Mesodermal cell (in vitro differentiated cells): ENCODE measurements at regions not wholly inside any gene's neighbourhood (a gene's known extent, or its start where the extent isn't known, plus 50 kb on each side); places are given as distances from the start of the nearest gene placed in this dataset.

ENCODE experiments used
- H3K27ac ChIP-seq: 2 replicates; pipeline ENCODE4 v1.7.0; 2013; ENCODE audit warnings: mild to moderate bottlenecking, low read depth, low read length, moderate library complexity; ENCODE audit not compliant: severe bottlenecking
- H3K36me3 ChIP-seq: 2 replicates; pipeline ENCODE4 v1.7.1; 2013; ENCODE audit warnings: mild to moderate bottlenecking, low read length, moderate library complexity; ENCODE audit not compliant: control insufficient read depth, insufficient read depth
- H3K4me1 ChIP-seq: one replicate; pipeline ENCODE4 v1.7.1; 2013; ENCODE audit warnings: mild to moderate bottlenecking, low read length; ENCODE audit not compliant: insufficient read depth, control insufficient read depth, poor library complexity, severe bottlenecking
- H3K4me3 ChIP-seq: 2 replicates; pipeline ENCODE4 v1.7.0; 2013; ENCODE audit warnings: low read length, control low read depth, mild to moderate bottlenecking; ENCODE audit not compliant: insufficient read depth, poor library complexity, severe bottlenecking; ENCODE audit errors: extremely low read depth
- H3K9me3 ChIP-seq: 2 replicates; pipeline ENCODE4 v1.7.1; 2013; ENCODE audit warnings: mild to moderate bottlenecking, low read length, moderate library complexity; ENCODE audit not compliant: control insufficient read depth
- WGBS, 2 experiments: methylation state at CpG; one replicate each; pipeline ENCODE4 v1.1.5; 2013; ENCODE audit warnings: missing lambda C conversion rate in 2 of 2; ENCODE audit not compliant: insufficient coverage in 2 of 2; 5-methylcytosine and 5-hydroxymethylcytosine counted together

DNA sequence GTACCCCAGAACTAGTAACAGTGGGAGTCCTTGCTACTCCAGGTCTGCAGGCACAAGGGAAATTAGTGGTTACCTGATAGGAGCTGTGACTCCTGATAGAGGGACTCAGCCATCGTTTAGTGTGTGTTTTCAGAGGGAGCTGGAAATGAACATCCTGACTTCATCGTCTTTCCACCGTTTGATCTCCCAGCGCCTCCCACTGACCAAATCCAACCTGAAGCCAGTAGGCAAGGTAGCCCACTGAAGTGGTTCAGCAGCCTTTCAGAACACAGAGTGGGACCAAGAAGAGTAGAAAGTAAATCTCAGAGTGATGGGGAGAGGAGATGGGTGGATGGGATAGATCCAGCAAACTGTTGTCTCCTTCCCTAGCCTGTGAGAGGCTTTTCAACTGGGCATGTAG is 385.9 kb downstream of the INSC start:
- H3K4me3 ChIP-seq, result no peak overlapping the region
- H3K27ac ChIP-seq, result no peak overlapping the region
- no peaks in the 10 kb centered on the region for H3K4me1 ChIP-seq
- H3K9me3 ChIP-seq, result no peaks in the 10 kb centered on the region
- no peaks in the 10 kb centered on the region for H3K36me3 ChIP-seq
- 100% methylated on average over 1 of the region's 4 CpGs for WGBS, 2 experiments

DNA sequence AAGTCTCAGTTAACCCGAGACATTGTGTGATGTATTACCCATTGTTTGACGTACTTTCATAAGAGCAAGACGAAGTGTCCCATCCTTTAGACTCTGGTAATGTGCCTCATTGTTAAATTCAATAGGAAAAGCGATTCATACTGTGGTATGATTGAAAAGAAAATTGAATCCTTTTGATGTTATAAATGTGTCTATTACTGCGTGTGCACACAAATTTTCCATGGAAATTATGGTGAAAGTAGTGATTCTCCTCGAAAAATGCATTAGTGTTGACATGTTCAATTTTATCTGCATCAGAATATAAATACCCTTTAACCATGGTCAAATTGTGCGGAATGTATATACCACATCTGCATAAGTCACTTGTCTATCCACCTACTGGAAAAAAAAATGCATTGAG is 386.8 kb downstream of the INSC start:
- whole genome bisulfite sequencing, 2 experiments, result 79 to 93% methylated on average over 4 to 5 of the region's 7 CpGs
- Histone ChIP-seq H3K36me3 (no peaks in the 10 kb centered on the region), H3K9me3 (no peaks in the 10 kb centered on the region), H3K4me1 (no peaks in the 10 kb centered on the region), H3K4me3 (no peak overlapping the region), H3K27ac (no peak overlapping the region)

DNA sequence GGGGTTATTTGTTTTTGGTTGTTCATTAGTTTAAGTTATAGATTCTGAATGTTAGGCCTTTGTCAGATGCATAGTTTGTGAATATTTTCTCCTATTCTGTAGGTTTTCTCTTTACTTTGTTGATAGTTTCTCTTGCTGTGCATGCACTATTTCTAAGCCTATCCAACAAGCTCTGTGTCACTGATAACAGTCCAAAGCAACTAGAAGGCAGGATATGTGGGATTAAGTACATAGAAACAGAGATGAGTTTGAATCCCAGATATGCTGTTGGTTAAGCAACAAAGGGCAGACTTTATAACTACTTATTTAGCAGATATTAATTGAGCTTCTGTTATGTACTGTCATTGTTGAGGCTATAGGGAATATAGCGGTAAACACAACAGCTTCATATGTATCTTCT is 390.4 kb downstream of the INSC start:
- WGBS, 2 experiments, result no CpG with 5 or more reads among the region's 1 CpG
- Histone ChIP-seq H3K36me3 (no peaks in the 10 kb centered on the region), H3K4me3 (no peak overlapping the region), H3K27ac (no peak overlapping the region), H3K9me3 (no peaks in the 10 kb centered on the region), H3K4me1 (no peaks in the 10 kb centered on the region)

DNA sequence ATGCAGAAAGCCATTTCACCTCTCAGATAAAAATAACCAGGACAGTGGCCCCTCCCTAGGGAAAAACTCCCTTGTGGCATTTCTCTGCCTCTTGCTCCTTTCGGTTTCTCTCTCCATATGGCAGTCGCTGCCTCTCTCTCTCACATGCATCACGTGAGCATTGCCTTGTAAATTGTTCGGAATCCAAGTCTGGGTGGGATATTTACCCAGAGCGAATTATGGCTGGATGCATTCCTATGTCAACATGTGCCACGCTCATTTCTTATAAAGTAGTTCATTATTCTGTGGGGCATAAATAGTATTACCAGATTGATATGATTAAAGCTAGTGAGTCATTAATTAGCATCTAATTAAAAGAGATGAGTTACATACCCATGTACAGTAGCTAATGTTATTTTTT is 392.9 kb downstream of the INSC start:
- Histone ChIP-seq H3K27ac (no peak overlapping the region), H3K4me3 (no peak overlapping the region), H3K9me3 (no peaks in the 10 kb centered on the region), H3K36me3 (no peaks in the 10 kb centered on the region), H3K4me1 (no peaks in the 10 kb centered on the region)
- 95 to 100% methylated on average over 4 to 5 of the region's 6 CpGs for WGBS, 2 experiments

DNA sequence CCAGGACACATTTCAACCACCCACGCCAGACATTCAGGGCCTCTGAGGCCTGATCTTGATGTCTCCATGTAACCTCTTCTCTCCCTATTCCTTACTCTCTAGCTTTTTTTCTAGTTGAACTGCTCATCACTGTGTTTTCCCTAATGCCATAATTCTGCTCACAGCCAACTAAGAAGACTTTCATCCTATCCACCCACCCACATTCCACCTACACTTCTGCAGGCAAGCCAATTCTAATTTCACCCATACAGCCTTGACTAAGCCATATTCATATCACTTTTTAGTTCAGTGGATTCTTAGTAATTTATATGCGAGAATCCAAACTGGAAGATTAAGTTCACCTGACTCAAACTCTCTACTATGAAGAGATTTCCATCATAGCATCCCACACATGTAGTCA is 394.4 kb downstream of the INSC start:
- no peak overlapping the region for H3K4me3 ChIP-seq
- H3K27ac ChIP-seq, result no peak overlapping the region
- no peaks in the 10 kb centered on the region for H3K36me3 ChIP-seq
- H3K4me1 ChIP-seq, result no peaks in the 10 kb centered on the region
- H3K9me3 ChIP-seq, result no peaks in the 10 kb centered on the region
- WGBS, 2 experiments, result 86 to 87% methylated on average over 1 of the region's 2 CpGs

DNA sequence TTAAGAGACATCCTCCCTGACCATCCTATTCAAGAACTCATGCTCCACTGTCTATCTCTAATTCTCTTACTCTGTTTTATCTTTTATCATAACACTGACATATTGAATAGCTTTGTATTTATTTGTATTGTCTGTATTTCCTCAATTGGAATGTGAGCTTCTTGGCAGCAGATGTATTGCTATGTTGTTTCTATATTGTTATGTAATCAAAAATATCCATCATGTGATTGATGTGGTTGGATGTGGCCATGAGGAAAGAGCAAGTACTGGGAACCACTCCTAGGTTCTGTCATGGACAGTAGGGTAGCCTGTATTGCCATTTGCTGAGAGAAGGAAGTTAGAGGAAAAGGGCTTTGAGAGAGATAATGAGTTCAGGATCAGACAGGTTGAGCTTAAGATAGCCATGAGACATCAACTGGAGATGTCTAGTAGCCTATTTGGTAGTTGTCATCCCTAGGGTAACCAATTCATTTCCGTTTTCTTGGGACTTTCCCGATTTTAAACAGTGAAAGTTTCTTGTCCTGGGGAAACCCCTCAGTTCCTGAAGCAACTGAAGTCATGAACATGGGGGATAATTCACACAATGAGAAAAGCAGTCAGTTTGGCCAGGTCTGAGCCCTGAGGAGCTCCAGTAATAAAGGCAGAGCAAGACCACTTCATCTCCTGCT is 404.5 kb downstream of the INSC start:
- H3K4me1 ChIP-seq, result no peaks in the 10 kb centered on the region
- H3K9me3 ChIP-seq, result no peaks in the 10 kb centered on the region
- no peak overlapping the region for H3K4me3 ChIP-seq
- H3K36me3 ChIP-seq, result no peaks in the 10 kb centered on the region
- 63 to 94% methylated on average over 2 of the region's 2 CpGs for WGBS, 2 experiments
- no peak overlapping the region for H3K27ac ChIP-seq

DNA sequence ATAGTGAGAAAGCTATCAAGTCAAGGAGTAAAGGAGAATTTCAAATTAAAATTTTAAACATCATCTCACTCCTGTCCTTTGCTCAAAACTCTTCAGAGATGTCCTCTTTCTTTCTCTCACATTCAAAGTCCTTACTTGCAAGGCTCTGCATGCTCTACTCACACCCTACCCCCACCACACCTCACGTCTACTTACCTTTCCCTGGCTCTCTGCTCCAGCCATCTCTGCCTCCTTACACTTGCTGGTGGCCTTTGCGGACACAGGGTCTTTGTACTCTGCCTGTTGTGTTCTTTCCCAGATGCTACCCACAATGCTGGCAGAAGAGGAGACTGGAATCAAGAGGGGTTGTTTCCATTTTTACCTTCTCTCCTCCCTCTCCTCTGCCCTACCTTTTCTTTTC is 405.2 kb downstream of the INSC start:
- no peaks in the 10 kb centered on the region for H3K36me3 ChIP-seq
- no peaks in the 10 kb centered on the region for H3K9me3 ChIP-seq
- H3K27ac ChIP-seq, result no peak overlapping the region
- H3K4me3 ChIP-seq, result no peak overlapping the region
- 63 to 70% methylated on average over 1 to 2 of the region's 2 CpGs for WGBS, 2 experiments
- H3K4me1 ChIP-seq, result no peaks in the 10 kb centered on the region

DNA sequence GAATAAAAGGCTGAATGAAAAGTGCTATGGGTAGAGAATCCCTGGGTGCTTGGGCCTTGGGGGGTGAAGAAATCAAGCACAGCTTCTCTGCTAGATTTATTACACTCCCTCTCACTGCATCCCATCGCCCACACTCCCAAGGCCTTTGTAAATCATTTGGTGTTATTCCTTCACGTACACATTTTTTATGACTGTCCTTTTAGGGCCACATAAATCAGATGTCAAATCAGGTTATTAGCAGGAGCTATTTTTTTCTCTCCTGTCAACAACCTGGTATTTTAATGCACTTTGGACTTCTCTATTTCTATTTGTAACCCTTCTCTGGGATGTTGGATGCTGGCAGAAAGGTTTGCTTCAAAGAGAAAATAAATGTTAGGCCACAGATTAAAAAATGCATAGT is 408.8 kb downstream of the INSC start:
- H3K27ac ChIP-seq, result no peak overlapping the region
- 88 to 100% methylated on average over 1 of the region's 2 CpGs for WGBS, 2 experiments

DNA sequence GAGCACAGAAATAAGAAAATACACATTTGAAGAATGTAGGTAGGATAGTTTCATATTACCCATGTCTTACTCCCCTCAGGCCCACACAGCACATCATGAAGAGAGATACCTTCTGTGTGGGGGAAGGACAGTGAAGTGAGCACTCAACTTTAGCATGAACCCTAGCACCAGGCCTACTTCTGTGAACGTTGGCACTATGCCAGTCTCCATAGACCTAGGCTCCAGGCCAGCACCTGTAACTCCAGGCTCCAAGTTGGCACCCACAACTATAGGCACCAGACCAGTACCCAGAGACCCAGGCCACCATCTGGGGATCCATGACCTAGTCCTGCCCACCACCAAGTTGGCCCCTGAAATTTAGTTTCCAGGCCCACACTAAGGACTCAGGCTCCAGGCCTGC is 410.9 kb downstream of the INSC start:
- H3K4me3 ChIP-seq, result no peak overlapping the region
- no peak overlapping the region for H3K27ac ChIP-seq
- 67 to 71% methylated on average over 1 of the region's 1 CpG for WGBS, 2 experiments
- no peaks in the 10 kb centered on the region for H3K4me1 ChIP-seq
- peaks cover 19% of the 10 kb centered on the region for H3K9me3 ChIP-seq
- H3K36me3 ChIP-seq, result no peaks in the 10 kb centered on the region

More for the DNA sequence above, 408.8 kb downstream of the INSC start:
- Histone ChIP-seq H3K36me3 (no peaks in the 10 kb centered on the region), H3K4me3 (no peak overlapping the region), H3K9me3 (peaks cover 19% of the 10 kb centered on the region), H3K4me1 (no peaks in the 10 kb centered on the region)

DNA sequence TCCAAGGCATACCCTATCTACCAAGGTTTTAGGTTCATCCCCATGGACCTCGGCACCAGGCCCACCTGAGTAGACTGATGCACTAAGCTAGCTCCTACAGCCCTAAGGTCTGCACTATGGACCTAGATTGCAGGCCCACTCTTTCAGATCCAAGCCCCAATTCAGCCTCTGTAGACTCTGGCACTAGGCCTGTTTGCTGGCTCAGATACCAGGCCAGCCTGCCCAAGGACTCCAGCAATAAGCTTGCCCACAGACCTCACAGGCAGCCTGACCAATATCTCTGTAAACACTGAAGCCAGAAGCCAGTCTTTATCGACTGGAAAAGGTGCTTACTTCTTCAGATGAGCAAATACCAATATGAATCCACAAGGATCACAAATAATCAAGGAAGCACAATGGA is 411.3 kb downstream of the INSC start:
- H3K4me1 ChIP-seq, result no peaks in the 10 kb centered on the region
- no peak overlapping the region for H3K4me3 ChIP-seq
- no peak overlapping the region for H3K27ac ChIP-seq
- 73 to 77% methylated on average over 1 to 2 of the region's 2 CpGs for WGBS, 2 experiments
- no peaks in the 10 kb centered on the region for H3K36me3 ChIP-seq
- H3K9me3 ChIP-seq, result peaks cover 19% of the 10 kb centered on the region

DNA sequence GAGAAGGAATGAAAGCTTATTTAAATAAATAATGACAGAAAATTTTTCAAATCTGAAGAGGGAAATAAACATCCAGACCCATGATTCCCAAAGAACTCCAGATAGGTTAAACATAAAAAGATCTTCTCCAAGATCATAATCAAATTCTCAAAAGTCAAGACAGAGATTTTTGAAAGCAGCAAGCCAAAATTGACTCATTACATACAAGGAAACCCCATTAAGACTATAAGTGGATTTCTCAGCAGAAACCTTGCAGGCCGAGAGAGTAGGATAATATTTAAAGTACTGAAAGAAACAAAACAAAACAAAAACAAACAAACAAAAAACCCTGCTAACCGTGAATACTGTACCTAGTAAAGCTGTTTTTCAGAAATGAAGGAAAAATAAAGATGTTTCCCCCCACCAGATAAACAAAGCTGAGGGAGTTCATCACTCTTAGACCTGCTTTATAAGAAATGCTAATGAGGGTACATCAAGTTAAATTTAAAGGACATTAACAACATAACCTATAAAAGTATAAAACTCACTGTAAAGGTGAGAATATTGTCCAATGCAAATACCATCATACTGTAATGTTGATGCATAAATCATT is 412.2 kb downstream of the INSC start:
- WGBS, 2 experiments, result no CpG with 5 or more reads among the region's 2 CpGs
- Histone ChIP-seq H3K36me3 (no peaks in the 10 kb centered on the region), H3K4me3 (no peak overlapping the region), H3K27ac (no peak overlapping the region), H3K9me3 (peaks cover 19% of the 10 kb centered on the region), H3K4me1 (no peaks in the 10 kb centered on the region)
